H1 (cell line): ENCODE measurements at regions not wholly inside any gene's neighbourhood (a gene's known extent, or its start where the extent isn't known, plus 50 kb on each side); places are given as distances from the start of the nearest gene placed in this dataset.

Source experiments
- CTCF ChIA-PET: fragments of 300-600 bp; sonication (Branson Sonifier 250); formaldehyde crosslinking; loops from one replicate; lab custom pipeline; 2021; ENCODE audit not compliant: partially characterized antibody; lab: Charles Lee
- POLR2A ChIA-PET: fragments of 300-600 bp; sonication (Branson Sonifier 250); formaldehyde crosslinking; loops from one replicate; lab custom pipeline; 2021; ENCODE audit warnings: inconsistent platforms; ENCODE audit not compliant: partially characterized antibody; lab: Charles Lee
- DNase-seq, 2 experiments: peaks; one replicate each; pipeline versions ENCODE4 v3.0.0 to v3.0.0-alpha.2; 2010 to 2022; ENCODE audit warnings: low spot score in 2 of 2, low read depth in 1 of 2, mixed read lengths in 1 of 2
- FAIRE-seq: peaks from 2 replicates; lab custom pipeline; 2011; peaks lifted over from hg19 to GRCh38; lab: Jason Lieb, UNC
- H2AFZ ChIP-seq: 2 replicates; pipeline ENCODE4 v1.8.1; 2012; ENCODE audit warnings: low read length, inconsistent platforms
- H2AK5ac ChIP-seq: 2 replicates; pipeline ENCODE4 v1.6.1; 2013; ENCODE audit warnings: low read depth, low read length
- H2BK120ac ChIP-seq: replicated peaks from 2 replicates; pipeline ENCODE3; 2013; ENCODE audit warnings: low read depth, low read length, inconsistent platforms
- H2BK12ac ChIP-seq: 2 replicates; pipeline ENCODE4 v1.6.1; 2013; ENCODE audit warnings: low read depth, low read length
- H2BK15ac ChIP-seq: 2 replicates; pipeline ENCODE4 v1.6.1; 2013; ENCODE audit warnings: low read length
- H2BK20ac ChIP-seq: 2 replicates; pipeline ENCODE4 v1.6.1; 2013; ENCODE audit warnings: low read length
- H2BK5ac ChIP-seq: 2 replicates; pipeline ENCODE4 v1.6.1; 2013; ENCODE audit warnings: low read depth, low read length
- H3K14ac ChIP-seq: 2 replicates; pipeline ENCODE4 v1.6.1; 2013; ENCODE audit warnings: inconsistent platforms; ENCODE audit not compliant: insufficient read length
- H3K18ac ChIP-seq: 2 replicates; pipeline ENCODE4 v1.6.1; 2013; ENCODE audit warnings: low read length; ENCODE audit errors: extremely low read depth
- H3K23ac ChIP-seq: 2 replicates; pipeline ENCODE4 v1.6.1; 2013; ENCODE audit warnings: inconsistent platforms; ENCODE audit not compliant: insufficient read length
- H3K23me2 ChIP-seq: 2 replicates; pipeline ENCODE4 v1.6.1; 2013; ENCODE audit warnings: low read depth, low read length
- H3K27ac ChIP-seq: 2 replicates; pipeline ENCODE4 v1.6.1; 2011; ENCODE audit warnings: low read depth, low read length, inconsistent platforms
- H3K27me3 ChIP-seq, 4 experiments: replicated peaks in 1 of 4; 1 replicate in 1 of 4; 2 replicates in 3 of 4; pipeline versions ENCODE4 v1.6.1 to v1.8.1; 2011 to 2013; ENCODE audit warnings: low read length in 3 of 4, mild to moderate bottlenecking in 3 of 4, inconsistent platforms in 2 of 4, mixed read lengths in 2 of 4, moderate library complexity in 1 of 4; ENCODE audit not compliant: control insufficient read depth in 3 of 4, insufficient read depth in 3 of 4; ENCODE audit errors: extremely low read depth in 1 of 4
- H3K36me3 ChIP-seq, 4 experiments: 2 replicates each; pipeline versions ENCODE4 v1.6.1 to v1.8.1; 2011 to 2013; ENCODE audit warnings: mild to moderate bottlenecking in 4 of 4, low read length in 3 of 4, moderate library complexity in 2 of 4, control low read depth in 1 of 4, inconsistent platforms in 1 of 4; ENCODE audit not compliant: insufficient read depth in 4 of 4, control insufficient read depth in 2 of 4
- H3K4ac ChIP-seq: replicated peaks from 2 replicates; pipeline ENCODE3; 2013; ENCODE audit warnings: low read length, low read depth, mixed read lengths, inconsistent platforms; ENCODE audit not compliant: insufficient read length
- H3K4me1 ChIP-seq, 4 experiments: replicated peaks in 1 of 4; 1 replicate in 1 of 4; 2 replicates in 3 of 4; pipeline versions ENCODE4 v1.6.1 to v1.8.1; 2011 to 2013; ENCODE audit warnings: low read length in 3 of 4, inconsistent platforms in 2 of 4, mixed read lengths in 1 of 4; ENCODE audit not compliant: insufficient read depth in 4 of 4, control insufficient read depth in 3 of 4
- H3K4me2 ChIP-seq, 2 experiments: 2 replicates each; pipeline versions ENCODE4 v1.6.1 to v1.8.1; 2011 to 2013; ENCODE audit warnings: low read depth in 2 of 2, low read length in 2 of 2, control low read depth in 1 of 2, inconsistent platforms in 1 of 2, mild to moderate bottlenecking in 1 of 2; ENCODE audit not compliant: insufficient read depth in 1 of 2
- H3K4me3 ChIP-seq, 4 experiments: fragments of 200-600, 300-600 bp in 1 of 4; sonication (generic), shearing (Covaris generic), sonication (Bioruptor Twin) in 1 of 4; 2 replicates each; pipeline versions ENCODE4 v1.5.1 to v1.8.1; 2011 to 2016; ENCODE audit warnings: low read length in 4 of 4, low read depth in 3 of 4, control low read depth in 2 of 4, inconsistent platforms in 2 of 4, mild to moderate bottlenecking in 2 of 4, mixed read lengths in 1 of 4, moderate library complexity in 1 of 4; ENCODE audit not compliant: insufficient read depth in 2 of 4; ENCODE audit errors: extremely low read depth in 1 of 4
- H3K56ac ChIP-seq: replicated peaks from 2 replicates; pipeline ENCODE3; 2013; ENCODE audit warnings: low read depth, mild to moderate bottlenecking, mixed read lengths, low read length, inconsistent platforms; ENCODE audit not compliant: insufficient read length
- H3K79me1 ChIP-seq: 2 replicates; pipeline ENCODE4 v1.6.1; 2013; ENCODE audit warnings: low read depth, low read length, control low read depth
- H3K79me2 ChIP-seq, 2 experiments: 2 replicates each; pipeline versions ENCODE4 v1.6.1 to v1.8.1; 2012 to 2013; ENCODE audit warnings: low read length in 2 of 2, mild to moderate bottlenecking in 2 of 2, inconsistent platforms in 1 of 2; ENCODE audit not compliant: insufficient read depth in 2 of 2, control insufficient read depth in 1 of 2
- H3K9ac ChIP-seq, 4 experiments: replicated peaks in 1 of 4; 1 replicate in 1 of 4; 2 replicates in 3 of 4; pipeline versions ENCODE4 v1.6.1 to v1.8.1; 2011 to 2013; ENCODE audit warnings: low read depth in 3 of 4, low read length in 3 of 4, control low read depth in 2 of 4, mild to moderate bottlenecking in 2 of 4, moderate library complexity in 2 of 4, inconsistent platforms in 1 of 4; ENCODE audit errors: extremely low read depth in 1 of 4
- H3K9me3 ChIP-seq, 2 experiments: 2 replicates each; pipeline versions ENCODE4 v1.6.1 to v1.8.1; 2012 to 2013; ENCODE audit warnings: mild to moderate bottlenecking in 2 of 2, moderate library complexity in 2 of 2, control low read depth in 1 of 2, inconsistent platforms in 1 of 2, low read depth in 1 of 2, low read length in 1 of 2, mixed read lengths in 1 of 2; ENCODE audit not compliant: insufficient read depth in 2 of 2
- H4K20me1 ChIP-seq, 2 experiments: replicated peaks in 1 of 2; 2 replicates each; pipeline versions ENCODE3 to v1.8.1; 2011 to 2013; ENCODE audit warnings: inconsistent platforms in 2 of 2, low read length in 2 of 2, mild to moderate bottlenecking in 1 of 2; ENCODE audit not compliant: insufficient read depth in 2 of 2, control insufficient read depth in 1 of 2
- H4K5ac ChIP-seq: 2 replicates; pipeline ENCODE4 v1.6.1; 2013; ENCODE audit warnings: low read length, low read depth, mixed read lengths, inconsistent platforms; ENCODE audit not compliant: insufficient read length
- H4K8ac ChIP-seq: 2 replicates; pipeline ENCODE4 v1.8.0; 2013; ENCODE audit warnings: mild to moderate bottlenecking, moderate library complexity, low read length, inconsistent platforms; ENCODE audit not compliant: insufficient read depth; ENCODE audit errors: extremely low read depth
- H4K91ac ChIP-seq: replicated peaks from 2 replicates; pipeline ENCODE3; 2013; ENCODE audit warnings: low read length, mixed read lengths, inconsistent platforms; ENCODE audit not compliant: insufficient read length
- FOSL1 ChIP-seq: IDR thresholded peaks from 2 replicates; pipeline ENCODE4 v1.6.1; 2011; ENCODE audit warnings: mild to moderate bottlenecking, low read depth, low read length, moderate library complexity; ENCODE audit not compliant: insufficient read depth
- GABPA ChIP-seq: IDR thresholded peaks from 2 replicates; pipeline ENCODE4 v1.6.1; 2011; ENCODE audit warnings: mild to moderate bottlenecking, low read length, moderate library complexity, borderline replicate concordance; ENCODE audit not compliant: insufficient read depth
- RAD21 ChIP-seq, 2 experiments: IDR thresholded peaks in 1 of 2; conservative IDR thresholded peaks in 1 of 2; 2 replicates each; pipeline ENCODE4 v1.6.1; 2011; ENCODE audit warnings: low read depth in 2 of 2, low read length in 2 of 2, improper control_type of control experiment in 1 of 2, inconsistent platforms in 1 of 2, mild to moderate bottlenecking in 1 of 2, moderate library complexity in 1 of 2
- SUZ12 ChIP-seq: fragments of 200-600 bp; sonication (generic); IDR thresholded peaks from 2 replicates; pipeline ENCODE4 v1.6.1; 2012; ENCODE audit warnings: mild to moderate bottlenecking, inconsistent platforms, low read length, moderate library complexity, mixed read lengths
- WGBS, 2 experiments: shearing (Covaris generic) in 1 of 2; methylation state at CpG; one replicate each; pipeline versions ENCODE4 v1.1.6 to v1.1.7; 2013 to 2015; ENCODE audit warnings: low lambda C conversion rate in 2 of 2, mixed read lengths in 2 of 2, inconsistent platforms in 1 of 2, low coverage in 1 of 2, missing lambda C conversion rate in 1 of 2; ENCODE audit not compliant: insufficient replicate concordance in 2 of 2, insufficient coverage in 1 of 2, insufficient read length in 1 of 2; ENCODE audit errors: extremely low coverage in 1 of 2, missing lambda C conversion rate in 1 of 2; 5-methylcytosine and 5-hydroxymethylcytosine counted together

GRCh38 chr22:22737590-22737989, 93.2 kb downstream of the GGTLC2 start:
- Histone ChIP-seq H3K27me3 (peaks cover 9 to 36% (median 12%) of the 10 kb centered on the region in 4 experiments; a peak in 5 of 7 replicates), H3K4me2 (no peak overlapping the region), H3K4me3 (no peak overlapping the region), H2BK5ac (no peak overlapping the region), H2BK12ac (no peak overlapping the region), H3K79me2 (no peaks in the 10 kb centered on the region), H3K56ac (no peak overlapping the region), H3K4me1 (no peaks in the 10 kb centered on the region), H2BK20ac (no peak overlapping the region), H2AFZ (no peak overlapping the region), H3K14ac (no peak overlapping the region), H2AK5ac (no peak overlapping the region), H3K36me3 (no peaks in the 10 kb centered on the region), H4K8ac (no peak overlapping the region), H2BK120ac (no peak overlapping the region), H2BK15ac (no peak overlapping the region), H4K91ac (no peak overlapping the region), H4K20me1 (no peaks in the 10 kb centered on the region), H3K27ac (no peak overlapping the region), H3K9me3 (peaks cover 7 to 41% of the 10 kb centered on the region in 2 experiments; a peak in 3 of 4 replicates), H3K23me2 (no peaks in the 10 kb centered on the region), H3K9ac (no peak overlapping the region), H3K23ac (no peak overlapping the region), H3K79me1 (no peaks in the 10 kb centered on the region), H3K18ac (no peak overlapping the region), H4K5ac (no peak overlapping the region), H3K4ac (no peak overlapping the region)
- CTCF ChIA-PET = no interaction called here
- TF ChIP-seq GABPA (no peak), FOSL1 (no peak), SUZ12 (no peak), RAD21 (IDR thresholded peaks at IDR 0.05 in 1 of 2, conservative IDR thresholded peaks at IDR 0.05 in 1 of 2; ENCODE audit: low read depth in 2 of 2, low read length in 2 of 2) (no peak)
- POLR2A ChIA-PET = no interaction called here
- FAIRE-seq (no peak), DNase-seq (no peak)
- 69% methylated on average over 2 of the region's 2 CpGs; no CpG with 5 or more reads in 1 of the 2 experiments for WGBS, 2 experiments
